ENCODE measurements at regions not wholly inside any gene's neighbourhood (a gene's known extent, or its start where the extent isn't known, plus 50 kb on each side); places are given as distances from the start of the nearest gene placed in this dataset.

DNA sequence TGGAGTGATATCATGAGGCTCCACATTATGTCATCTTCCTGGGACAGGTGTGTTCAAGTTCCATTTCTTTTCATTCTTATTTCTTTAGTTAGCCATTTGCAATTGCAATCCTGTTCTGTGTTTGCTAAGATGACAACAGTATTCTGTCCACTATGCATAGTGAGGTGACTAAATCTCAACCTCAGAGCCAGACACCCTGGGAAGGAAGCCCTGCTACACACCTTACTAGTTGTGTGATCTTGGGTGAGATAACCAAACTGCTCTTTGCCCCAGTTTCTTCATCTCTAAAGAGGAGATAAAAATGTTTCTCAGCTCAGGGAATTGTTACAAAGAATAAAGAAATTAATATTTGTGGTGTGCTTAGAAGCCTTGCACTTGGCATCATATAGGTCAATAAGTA lies 215.1 kb upstream of the RPS23 start:
- ChIA-PET CTCF (interaction anchor here (1.1 kb wide), 1 partner anchor 25 kb away, joined by 3 read pairs; no protein-coding TSS in a partner anchor), POLR2A (no interaction called here), RAD21 (ENCODE audit: unreplicated experiment) (no interaction called here), SMC1A (ENCODE audit: uncharacterized antibody, unreplicated experiment) (no interaction called here)
- H3K27me3 ChIP-seq (replicated peaks in 1 of 2; ENCODE audit: control insufficient read depth in 2 of 2, insufficient read depth in 2 of 2, low read length in 1 of 2), result no peaks in the 10 kb centered on the region
- H3K9ac ChIP-seq (ENCODE audit: control insufficient read depth, insufficient read depth, low read length), result no peak overlapping the region
- no peak overlapping the region for H3K4me3 ChIP-seq
- no peaks in the 10 kb centered on the region for H3K36me3 ChIP-seq (ENCODE audit: control insufficient read depth in 2 of 2, insufficient read depth in 2 of 2, low read length in 1 of 2)
- FAIRE-seq, result no peak
- H4K20me1 ChIP-seq (ENCODE audit: control insufficient read depth, insufficient read depth), result no peaks in the 10 kb centered on the region
- no peak for ATAC-seq
- no peak overlapping the region for H3K27ac ChIP-seq (ENCODE audit: control insufficient read depth, insufficient read depth)
- no peaks in the 10 kb centered on the region for H3K4me1 ChIP-seq (ENCODE audit: control insufficient read depth, insufficient read depth, low read length)
- TF ChIP-seq, protein P1, sequence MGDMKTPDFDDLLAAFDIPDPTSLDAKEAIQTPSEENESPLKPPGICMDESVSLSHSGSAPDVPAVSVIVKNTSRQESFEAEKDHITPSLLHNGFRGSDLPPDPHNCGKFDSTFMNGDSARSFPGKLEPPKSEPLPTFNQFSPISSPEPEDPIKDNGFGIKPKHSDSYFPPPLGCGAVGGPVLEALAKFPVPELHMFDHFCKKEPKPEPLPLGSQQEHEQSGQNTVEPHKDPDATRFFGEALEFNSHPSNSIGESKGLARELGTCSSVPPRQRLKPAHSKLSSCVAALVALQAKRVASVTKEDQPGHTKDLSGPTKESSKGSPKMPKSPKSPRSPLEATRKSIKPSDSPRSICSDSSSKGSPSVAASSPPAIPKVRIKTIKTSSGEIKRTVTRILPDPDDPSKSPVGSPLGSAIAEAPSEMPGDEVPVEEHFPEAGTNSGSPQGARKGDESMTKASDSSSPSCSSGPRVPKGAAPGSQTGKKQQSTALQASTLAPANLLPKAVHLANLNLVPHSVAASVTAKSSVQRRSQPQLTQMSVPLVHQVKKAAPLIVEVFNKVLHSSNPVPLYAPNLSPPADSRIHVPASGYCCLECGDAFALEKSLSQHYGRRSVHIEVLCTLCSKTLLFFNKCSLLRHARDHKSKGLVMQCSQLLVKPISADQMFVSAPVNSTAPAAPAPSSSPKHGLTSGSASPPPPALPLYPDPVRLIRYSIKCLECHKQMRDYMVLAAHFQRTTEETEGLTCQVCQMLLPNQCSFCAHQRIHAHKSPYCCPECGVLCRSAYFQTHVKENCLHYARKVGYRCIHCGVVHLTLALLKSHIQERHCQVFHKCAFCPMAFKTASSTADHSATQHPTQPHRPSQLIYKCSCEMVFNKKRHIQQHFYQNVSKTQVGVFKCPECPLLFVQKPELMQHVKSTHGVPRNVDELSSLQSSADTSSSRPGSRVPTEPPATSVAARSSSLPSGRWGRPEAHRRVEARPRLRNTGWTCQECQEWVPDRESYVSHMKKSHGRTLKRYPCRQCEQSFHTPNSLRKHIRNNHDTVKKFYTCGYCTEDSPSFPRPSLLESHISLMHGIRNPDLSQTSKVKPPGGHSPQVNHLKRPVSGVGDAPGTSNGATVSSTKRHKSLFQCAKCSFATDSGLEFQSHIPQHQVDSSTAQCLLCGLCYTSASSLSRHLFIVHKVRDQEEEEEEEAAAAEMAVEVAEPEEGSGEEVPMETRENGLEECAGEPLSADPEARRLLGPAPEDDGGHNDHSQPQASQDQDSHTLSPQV (IDR thresholded peaks at IDR 0.05), result no peak
- TF ChIP-seq ASH2L (IDR thresholded peaks at IDR 0.05; ENCODE audit: borderline replicate concordance, low read depth) (no peak), FOXK2 (IDR thresholded peaks at IDR 0.05) (no peak), KDM1A (IDR thresholded peaks at IDR 0.05; ENCODE audit: borderline replicate concordance) (no peak), TAF1 (IDR thresholded peaks at IDR 0.05; ENCODE audit: borderline replicate concordance, low read depth, low read length) (no peak), JUNB (IDR thresholded peaks at IDR 0.05) (no peak), ZNF24 (IDR thresholded peaks at IDR 0.05) (no peak), PML (IDR thresholded peaks at IDR 0.05; ENCODE audit: low read length) (no peak), HDAC2 (IDR thresholded peaks at IDR 0.05) (no peak), GATAD2B (conservative IDR thresholded peaks at IDR 0.05; ENCODE audit: low read depth) (no peak)
- TF ChIP-seq, protein P2, sequence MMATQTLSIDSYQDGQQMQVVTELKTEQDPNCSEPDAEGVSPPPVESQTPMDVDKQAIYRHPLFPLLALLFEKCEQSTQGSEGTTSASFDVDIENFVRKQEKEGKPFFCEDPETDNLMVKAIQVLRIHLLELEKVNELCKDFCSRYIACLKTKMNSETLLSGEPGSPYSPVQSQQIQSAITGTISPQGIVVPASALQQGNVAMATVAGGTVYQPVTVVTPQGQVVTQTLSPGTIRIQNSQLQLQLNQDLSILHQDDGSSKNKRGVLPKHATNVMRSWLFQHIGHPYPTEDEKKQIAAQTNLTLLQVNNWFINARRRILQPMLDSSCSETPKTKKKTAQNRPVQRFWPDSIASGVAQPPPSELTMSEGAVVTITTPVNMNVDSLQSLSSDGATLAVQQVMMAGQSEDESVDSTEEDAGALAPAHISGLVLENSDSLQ (IDR thresholded peaks at IDR 0.05), result no peak
- intact Hi-C loops (cut with micrococcal nuclease; ENCODE audit: unreplicated experiment) (loop anchor here (10.0 kb wide), 1 partner anchor 58 kb away; no protein-coding TSS in a partner anchor), in situ Hi-C loops (cut with MboI) (no loop called here)
- H3K79me2 ChIP-seq (ENCODE audit: control insufficient read depth, insufficient read depth, low read length), result no peaks in the 10 kb centered on the region
- no peak overlapping the region for H3K4me2 ChIP-seq (ENCODE audit: control insufficient read depth, insufficient read depth)
- no TSS peak for BruUV-seq (replicated peaks)
- H3K9me3 ChIP-seq (replicated peaks; ENCODE audit: control insufficient read depth, insufficient read depth, low read length), result no peaks in the 10 kb centered on the region
- DNase-seq (ENCODE audit: low read depth, low spot score), result no peak
- no peak overlapping the region for H2AFZ ChIP-seq (ENCODE audit: control insufficient read depth, low read depth, low read length)

Measured in GM12878 (cell line).